Esophagus muscularis mucosa (tissue), 4 donors: ENCODE measurements at regions not wholly inside any gene's neighbourhood (a gene's known extent, or its start where the extent isn't known, plus 50 kb on each side); places are given as distances from the start of the nearest gene placed in this dataset.

Source experiments
- DNase-seq: peaks from one replicate; pipeline ENCODE4 v3.0.0-alpha.2; 2017; ENCODE audit errors: extremely low spot score
- H3K27ac ChIP-seq, 4 donors: fragments of 200-600 bp; sonication (generic); replicated peaks in 1 of 4; 1 replicate in 3 of 4; 2 replicates in 1 of 4; pipeline ENCODE4 v1.5.1; 2016 to 2019; ENCODE audit warnings: mild to moderate bottlenecking in 1 of 4
- H3K27me3 ChIP-seq, 4 donors: fragments of 200-600 bp; sonication (generic); one replicate each; pipeline versions ENCODE4 v1.5.1 to v1.6.0; 2016 to 2019
- H3K36me3 ChIP-seq, 4 donors: fragments of 200-600 bp; sonication (generic); one replicate each; pipeline ENCODE4 v1.5.1; 2016 to 2019
- H3K4me1 ChIP-seq, 4 donors: fragments of 200-600 bp; sonication (generic); one replicate each; pipeline ENCODE4 v1.5.1; 2016 to 2019
- H3K4me3 ChIP-seq, 4 donors: fragments of 200-600 bp; sonication (generic); 1 replicate in 2 of 4; 2 replicates in 2 of 4; pipeline ENCODE4 v1.5.1; 2016 to 2019; ENCODE audit warnings: mild to moderate bottlenecking in 4 of 4, moderate library complexity in 1 of 4
- H3K9me3 ChIP-seq, 4 donors: fragments of 200-600 bp; sonication (generic); 1 replicate in 3 of 4; 2 replicates in 1 of 4; pipeline ENCODE4 v1.5.1; 2016 to 2019
- CTCF ChIP-seq, 3 experiments: fragments of 200-600 bp in 2 of 3; fragments of 450-650 bp in 1 of 3; sonication (generic) in 2 of 3; IDR thresholded peaks; one replicate each; pipeline ENCODE4 v1.5.1; 2017 to 2019; ENCODE audit warnings: antibody characterized with exemption in 3 of 3, mild to moderate bottlenecking in 2 of 3, moderate library complexity in 1 of 3
- EP300 ChIP-seq: sonication (generic); formaldehyde crosslinking; IDR thresholded peaks from one replicate; pipeline ENCODE4 v1.6.1; 2017; ENCODE audit warnings: antibody characterized with exemption
- POLR2A ChIP-seq: fragments of 450-650 bp; IDR thresholded peaks from one replicate; pipeline ENCODE4 v1.6.1; 2017; ENCODE audit warnings: antibody characterized with exemption, moderate library complexity, mild to moderate bottlenecking, low read depth
- POLR2AphosphoS5 ChIP-seq, 2 donors: sonication (generic); formaldehyde crosslinking; IDR thresholded peaks; one replicate each; pipeline ENCODE4 v1.6.1; 2017; ENCODE audit warnings: antibody characterized with exemption in 2 of 2
- WGBS: methylation state at CpG from one replicate; pipeline ENCODE4 v1.1.5; 2018; 5-methylcytosine and 5-hydroxymethylcytosine counted together
- intact Hi-C: fragments of 100-400 bp; cut with DNase I; formaldehyde crosslinking; loops from one replicate; pipeline ENCODE4 v1.15.1; 2023

DNA sequence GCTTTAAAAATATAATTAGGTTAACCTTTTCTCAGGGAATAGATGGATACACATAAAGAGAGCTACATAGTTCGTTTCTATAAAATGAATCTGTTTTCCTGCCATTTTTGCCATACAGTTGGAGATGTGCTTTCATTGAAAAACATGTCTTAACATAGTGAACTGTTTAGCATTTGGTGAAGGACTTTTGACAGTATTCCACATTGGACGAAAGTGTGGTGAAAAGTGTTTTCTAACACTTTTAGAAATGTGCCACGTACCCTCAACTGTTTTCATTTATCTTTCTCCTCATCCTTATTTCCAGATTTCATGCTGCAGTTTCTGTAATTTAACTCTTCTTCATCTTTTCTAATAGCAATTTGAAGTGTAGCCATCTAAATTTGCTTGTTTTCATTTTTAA lies 249.1 kb upstream of the MTNR1B start:
- TF ChIP-seq POLR2A (no peak), POLR2AphosphoS5 (IDR thresholded peaks at IDR 0.05) (no peak), CTCF (IDR thresholded peaks at IDR 0.05) (no peak), EP300 (no peak)
- Histone ChIP-seq H3K27ac (no peak overlapping the region), H3K9me3 (no peaks in the 10 kb centered on the region), H3K4me1 (no peaks in the 10 kb centered on the region), H3K36me3 (no peaks in the 10 kb centered on the region), H3K27me3 (no peaks in the 10 kb centered on the region), H3K4me3 (no peak overlapping the region)
- no peak for DNase-seq
- intact Hi-C loops, result no loop called here
- WGBS, result 74% methylated on average over 3 of the region's 3 CpGs

GRCh38 chr11:92725352-92725751 lies 244.1 kb upstream of the MTNR1B start:
- no peak for DNase-seq
- no peak overlapping the region for H3K27ac ChIP-seq
- H3K4me1 ChIP-seq, result no peaks in the 10 kb centered on the region
- no peak overlapping the region for H3K4me3 ChIP-seq
- TF ChIP-seq POLR2A (no peak), CTCF (IDR thresholded peaks at IDR 0.05) (no peak), EP300 (no peak), POLR2AphosphoS5 (IDR thresholded peaks at IDR 0.05) (no peak)
- intact Hi-C loops, result no loop called here
- H3K36me3 ChIP-seq, result no peaks in the 10 kb centered on the region
- 96% methylated on average over 1 of the region's 1 CpG for WGBS
- no peaks in the 10 kb centered on the region for H3K9me3 ChIP-seq
- H3K27me3 ChIP-seq, result no peaks in the 10 kb centered on the region

DNA sequence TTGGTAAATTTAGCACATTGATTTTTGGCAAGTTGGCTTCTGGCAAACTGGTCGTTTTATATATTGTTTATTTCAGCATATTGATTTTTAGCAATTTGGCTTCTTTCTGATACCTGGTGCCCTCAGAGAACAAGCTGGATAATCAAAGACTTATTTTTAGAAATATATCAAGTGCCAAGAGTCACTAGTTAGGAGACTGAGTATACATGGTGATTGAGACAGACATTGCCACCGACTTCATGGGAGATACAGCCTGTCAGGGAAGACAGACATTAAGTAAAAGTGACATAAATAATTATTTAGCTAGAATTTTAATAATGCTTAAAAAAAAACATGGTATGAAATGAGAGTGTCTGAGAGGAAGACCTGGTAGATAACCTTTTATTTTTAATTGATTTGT lies 242.3 kb upstream of the MTNR1B start:
- TF ChIP-seq POLR2A, result no peak
- no peak for TF ChIP-seq EP300
- TF ChIP-seq CTCF (IDR thresholded peaks at IDR 0.05), result no peak
- no peak for TF ChIP-seq POLR2AphosphoS5 (IDR thresholded peaks at IDR 0.05)
- H3K27ac ChIP-seq, result no peak overlapping the region
- no peaks in the 10 kb centered on the region for H3K4me1 ChIP-seq
- WGBS, result 90% methylated on average over 2 of the region's 2 CpGs
- intact Hi-C loops, result no loop called here
- H3K27me3 ChIP-seq, result no peaks in the 10 kb centered on the region
- H3K4me3 ChIP-seq, result no peak overlapping the region
- H3K36me3 ChIP-seq, result no peaks in the 10 kb centered on the region
- no peak for DNase-seq
- H3K9me3 ChIP-seq, result no peaks in the 10 kb centered on the region

DNA sequence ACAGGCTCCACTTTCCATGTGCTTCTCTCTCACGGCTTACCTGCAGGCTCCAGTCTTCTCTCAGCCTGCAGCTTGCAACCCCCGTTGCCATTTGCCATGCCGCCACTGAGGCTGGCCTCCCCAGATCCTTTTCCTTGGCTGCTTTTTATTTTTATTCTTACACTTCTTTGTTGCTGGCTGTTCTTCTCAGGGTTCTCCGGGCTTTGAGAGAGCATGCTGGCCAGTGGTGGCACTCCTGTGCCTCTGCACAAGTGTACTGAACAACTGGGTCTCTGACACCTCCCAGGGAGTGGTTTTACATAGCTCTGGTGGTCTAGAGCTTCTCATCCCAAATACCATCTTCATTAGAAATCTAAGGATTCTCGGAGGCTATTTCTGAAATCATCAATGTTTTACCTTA lies 241.7 kb upstream of the MTNR1B start:
- no peak for DNase-seq
- 94% methylated on average over 5 of the region's 5 CpGs for WGBS

More for the DNA sequence above, 241.7 kb upstream of the MTNR1B start:
- no peaks in the 10 kb centered on the region for H3K9me3 ChIP-seq
- no peaks in the 10 kb centered on the region for H3K27me3 ChIP-seq
- H3K4me3 ChIP-seq, result no peak overlapping the region
- no peaks in the 10 kb centered on the region for H3K36me3 ChIP-seq
- no peak overlapping the region for H3K27ac ChIP-seq
- TF ChIP-seq CTCF (IDR thresholded peaks at IDR 0.05) (no peak), POLR2AphosphoS5 (IDR thresholded peaks at IDR 0.05) (no peak), EP300 (no peak)
- no peaks in the 10 kb centered on the region for H3K4me1 ChIP-seq
- intact Hi-C loops, result no loop called here
